Tibial nerve (tissue), 4 donors: ENCODE measurements at regions not wholly inside any gene's neighbourhood (a gene's known extent, or its start where the extent isn't known, plus 50 kb on each side); places are given as distances from the start of the nearest gene placed in this dataset.

Source experiments
- DNase-seq, 2 donors: peaks; one replicate each; pipeline ENCODE4 v3.0.0-alpha.2; 2019; ENCODE audit warnings: low spot score in 2 of 2
- H3K27ac ChIP-seq, 4 donors: fragments of 200-600 bp; sonication (generic) in 3 of 4; one replicate each; pipeline ENCODE4 v1.5.1; 2017 to 2019; ENCODE audit warnings: mild to moderate bottlenecking in 1 of 4
- H3K27me3 ChIP-seq, 2 donors: fragments of 200-600 bp; sonication (generic) in 1 of 2; one replicate each; pipeline versions ENCODE4 v1.5.1 to v1.6.0; 2017 to 2019
- H3K36me3 ChIP-seq, 3 donors: fragments of 200-600 bp; sonication (generic); one replicate each; pipeline ENCODE4 v1.5.1; 2018 to 2019
- H3K4me1 ChIP-seq, 4 donors: fragments of 200-600 bp; sonication (generic) in 3 of 4; one replicate each; pipeline ENCODE4 v1.5.1; 2017 to 2019
- H3K4me3 ChIP-seq, 4 donors: fragments of 200-600 bp; sonication (generic) in 3 of 4; one replicate each; pipeline ENCODE4 v1.5.1; 2017 to 2019; ENCODE audit warnings: mild to moderate bottlenecking in 1 of 4, moderate library complexity in 1 of 4
- H3K9me3 ChIP-seq, 4 donors: fragments of 200-600 bp; sonication (generic) in 3 of 4; one replicate each; pipeline ENCODE4 v1.5.1; 2017 to 2019
- EP300 ChIP-seq, 2 donors: sonication (generic); formaldehyde crosslinking; IDR thresholded peaks; one replicate each; pipeline ENCODE4 v1.6.1; 2017; ENCODE audit warnings: antibody characterized with exemption in 2 of 2, mild to moderate bottlenecking in 1 of 2
- POLR2A ChIP-seq, 2 donors: fragments of 450-650 bp; IDR thresholded peaks; one replicate each; pipeline ENCODE4 v1.6.1; 2017; ENCODE audit warnings: antibody characterized with exemption in 2 of 2, mild to moderate bottlenecking in 2 of 2, moderate library complexity in 2 of 2
- WGBS, 2 donors: methylation state at CpG; one replicate each; pipeline ENCODE4 v1.1.5; 2018; 5-methylcytosine and 5-hydroxymethylcytosine counted together
- TF ChIP-seq, protein P1 (sequence below), 5 experiments: fragments of 200-600 bp in 3 of 5; fragments of 450-650 bp in 2 of 5; sonication (generic) in 3 of 5; IDR thresholded peaks; one replicate each; pipeline ENCODE4 v1.5.1; 2016 to 2019; ENCODE audit warnings: antibody characterized with exemption in 5 of 5, mild to moderate bottlenecking in 3 of 5, moderate library complexity in 2 of 5

GRCh38 chr17:17416400-17417360 is 60.1 kb upstream of the MED9 start:
- H3K27ac ChIP-seq = peak overlapping the region in 2 of 4 donors; percentile 25 to 50
- H3K27me3 ChIP-seq = no peaks in the 10 kb centered on the region
- H3K4me1 ChIP-seq = peaks cover 0 to 42% (median 7%) of the 10 kb centered on the region in 4 donors
- WGBS, 2 donors = 72 to 80% methylated on average over 16 of the region's 16 CpGs
- H3K36me3 ChIP-seq = no peaks in the 10 kb centered on the region
- peaks cover 0 to 3% (median 0%) of the 10 kb centered on the region in 4 donors for H3K9me3 ChIP-seq
- no peak for DNase-seq
- H3K4me3 ChIP-seq = no peak overlapping the region
- no peak for TF ChIP-seq EP300 (IDR thresholded peaks at IDR 0.05)
- TF ChIP-seq POLR2A (IDR thresholded peaks at IDR 0.05) = no peak
- TF ChIP-seq, protein P1, sequence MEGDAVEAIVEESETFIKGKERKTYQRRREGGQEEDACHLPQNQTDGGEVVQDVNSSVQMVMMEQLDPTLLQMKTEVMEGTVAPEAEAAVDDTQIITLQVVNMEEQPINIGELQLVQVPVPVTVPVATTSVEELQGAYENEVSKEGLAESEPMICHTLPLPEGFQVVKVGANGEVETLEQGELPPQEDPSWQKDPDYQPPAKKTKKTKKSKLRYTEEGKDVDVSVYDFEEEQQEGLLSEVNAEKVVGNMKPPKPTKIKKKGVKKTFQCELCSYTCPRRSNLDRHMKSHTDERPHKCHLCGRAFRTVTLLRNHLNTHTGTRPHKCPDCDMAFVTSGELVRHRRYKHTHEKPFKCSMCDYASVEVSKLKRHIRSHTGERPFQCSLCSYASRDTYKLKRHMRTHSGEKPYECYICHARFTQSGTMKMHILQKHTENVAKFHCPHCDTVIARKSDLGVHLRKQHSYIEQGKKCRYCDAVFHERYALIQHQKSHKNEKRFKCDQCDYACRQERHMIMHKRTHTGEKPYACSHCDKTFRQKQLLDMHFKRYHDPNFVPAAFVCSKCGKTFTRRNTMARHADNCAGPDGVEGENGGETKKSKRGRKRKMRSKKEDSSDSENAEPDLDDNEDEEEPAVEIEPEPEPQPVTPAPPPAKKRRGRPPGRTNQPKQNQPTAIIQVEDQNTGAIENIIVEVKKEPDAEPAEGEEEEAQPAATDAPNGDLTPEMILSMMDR (IDR thresholded peaks at IDR 0.05) = no peak

GRCh38 chr17:17417718-17418181 is 59.0 kb upstream of the MED9 start:
- H3K4me3 ChIP-seq = no peak overlapping the region
- H3K27me3 ChIP-seq = no peaks in the 10 kb centered on the region
- 85 to 90% methylated on average over 5 of the region's 5 CpGs for WGBS, 2 donors
- DNase-seq = no peak
- peaks cover 0 to 42% (median 7%) of the 10 kb centered on the region in 4 donors for H3K4me1 ChIP-seq
- H3K9me3 ChIP-seq = peaks cover 0 to 5% (median 0%) of the 10 kb centered on the region in 4 donors
- peak overlapping the region in 1 of 4 donors; percentile 8 for H3K27ac ChIP-seq
- no peak for TF ChIP-seq EP300 (IDR thresholded peaks at IDR 0.05)
- no peak for TF ChIP-seq POLR2A (IDR thresholded peaks at IDR 0.05)
- TF ChIP-seq, protein P1 (IDR thresholded peaks at IDR 0.05) = no peak
- H3K36me3 ChIP-seq = no peaks in the 10 kb centered on the region

GRCh38 chr17:17419166-17419565 is 57.6 kb upstream of the MED9 start:
- Histone ChIP-seq H3K27ac (peak overlapping the region in 1 of 4 donors; percentile 79), H3K27me3 (no peaks in the 10 kb centered on the region), H3K36me3 (no peaks in the 10 kb centered on the region), H3K4me3 (no peak overlapping the region), H3K9me3 (peaks cover 0 to 10% (median 0%) of the 10 kb centered on the region in 4 donors), H3K4me1 (peaks cover 0 to 31% (median 4%) of the 10 kb centered on the region in 4 donors)
- 76 to 89% methylated on average over 2 of the region's 2 CpGs for WGBS, 2 donors
- DNase-seq = no peak
- TF ChIP-seq POLR2A (IDR thresholded peaks at IDR 0.05) (no peak), EP300 (IDR thresholded peaks at IDR 0.05) (no peak)
- TF ChIP-seq, protein P1 (IDR thresholded peaks at IDR 0.05) = no peak

GRCh38 chr17:17419631-17420030 is 57.2 kb upstream of the MED9 start:
- TF ChIP-seq, protein P1 (IDR thresholded peaks at IDR 0.05) = no peak
- TF ChIP-seq EP300 (IDR thresholded peaks at IDR 0.05) (no peak), POLR2A (IDR thresholded peaks at IDR 0.05) (no peak)
- no peaks in the 10 kb centered on the region for H3K36me3 ChIP-seq
- WGBS, 2 donors = 68 to 75% methylated on average over 4 of the region's 4 CpGs
- peaks cover 0 to 14% (median 0%) of the 10 kb centered on the region in 4 donors for H3K9me3 ChIP-seq
- H3K4me3 ChIP-seq = no peak overlapping the region
- peak overlapping the region in 2 of 4 donors; percentile 55 to 79 for H3K27ac ChIP-seq
- no peaks in the 10 kb centered on the region for H3K27me3 ChIP-seq
- peaks cover 0 to 26% (median 4%) of the 10 kb centered on the region in 4 donors for H3K4me1 ChIP-seq
- no peak for DNase-seq

GRCh38 chr17:17420082-17420481 is 56.7 kb upstream of the MED9 start:
- Histone ChIP-seq H3K9me3 (peaks cover 0 to 16% (median 0%) of the 10 kb centered on the region in 4 donors), H3K36me3 (no peaks in the 10 kb centered on the region), H3K4me3 (no peak overlapping the region), H3K4me1 (peaks cover 0 to 22% (median 4%) of the 10 kb centered on the region in 4 donors), H3K27ac (peak overlapping the region in 2 of 4 donors; percentile 55 to 79), H3K27me3 (no peaks in the 10 kb centered on the region)
- TF ChIP-seq, protein P1 (IDR thresholded peaks at IDR 0.05) = no peak
- TF ChIP-seq POLR2A (IDR thresholded peaks at IDR 0.05) (no peak), EP300 (IDR thresholded peaks at IDR 0.05) (no peak)
- WGBS, 2 donors = 46 to 59% methylated on average over 4 of the region's 4 CpGs
- DNase-seq = peak; percentile 31 to 44
